NT2/D1 (cell line): ENCODE measurements at regions not wholly inside any gene's neighbourhood (a gene's known extent, or its start where the extent isn't known, plus 50 kb on each side); places are given as distances from the start of the nearest gene placed in this dataset.

Experiments used
- SUZ12 ChIP-seq: IDR thresholded peaks from 2 replicates; pipeline ENCODE4 v1.6.1; 2011; ENCODE audit not compliant: insufficient read length, insufficient read depth; ENCODE audit errors: extremely low read depth
- YY1 ChIP-seq: IDR thresholded peaks from 2 replicates; pipeline ENCODE4 v1.6.1; 2011; ENCODE audit not compliant: insufficient read length, insufficient read depth
- ZNF274 ChIP-seq: IDR thresholded peaks from 2 replicates; pipeline ENCODE4 v1.6.1; 2011; ENCODE audit warnings: mild to moderate bottlenecking, low read depth, low read length

- no peak for TF ChIP-seq YY1
- no peak for TF ChIP-seq ZNF274
- TF ChIP-seq SUZ12 = no peak
These were observed 262.7 kb downstream of the KCNRG start for GRCh38 chr13:50277906-50278305.
